Right cardiac atrium (tissue), 5 donors: ENCODE measurements at regions not wholly inside any gene's neighbourhood (a gene's known extent, or its start where the extent isn't known, plus 50 kb on each side); places are given as distances from the start of the nearest gene placed in this dataset.

Experiments used
- ATAC-seq, 2 donors: fragments of 200-7000 bp; cut with Tn5 transposase; one replicate each; pipeline versions ENCODE4 v1.8.0 to v1.9.1; 2020; ENCODE audit warnings: moderate library complexity in 2 of 2, mild to moderate bottlenecking in 1 of 2
- DNase-seq, 3 donors: peaks; one replicate each; pipeline ENCODE4 v3.0.0-alpha.2; 2020
- H3K27ac ChIP-seq: one replicate; pipeline ENCODE4 v1.5.1; 2013; ENCODE audit warnings: mild to moderate bottlenecking, low read length, control low read depth, moderate library complexity
- H3K27me3 ChIP-seq: one replicate; pipeline ENCODE4 v1.6.1; 2013; ENCODE audit not compliant: control insufficient read depth, insufficient read depth
- H3K4me1 ChIP-seq: one replicate; pipeline ENCODE4 v1.6.1; 2013; ENCODE audit warnings: low read length; ENCODE audit not compliant: control insufficient read depth, insufficient read depth
- H3K4me3 ChIP-seq: one replicate; pipeline ENCODE4 v1.5.1; 2013; ENCODE audit warnings: low read length, control low read depth
- H3K9me3 ChIP-seq: one replicate; pipeline ENCODE4 v1.6.1; 2013; ENCODE audit warnings: low read length; ENCODE audit not compliant: control insufficient read depth
- WGBS: extraction: QIAGEN DNeasy Blood & Tissue Kit; methylation state at CpG from one replicate; pipeline ENCODE4 v1.1.7; 2013; 5-methylcytosine and 5-hydroxymethylcytosine counted together
- intact Hi-C, 4 donors: fragments of 100-400 bp; cut with DNase I; formaldehyde crosslinking; loops; one replicate each; pipeline versions ENCODE4 v1.11.0 to v1.14.0; 2022 to 2023
- donor health status: healthy with polysubstance abuse.
- donor health status: DM: no; HTN: yes; CAD: no.
- donor health status: DM: no; HTN: no; CAD: no.
- donor health status: DM: no; HTN: yes; CAD: no; lungs with severe emphysema.
- donor health status: DM: yes; HTN: yes; CAD: no.

GRCh38 chr4:57605376-57605775 is 495.2 kb upstream of the IGFBP7 start:
- no peaks in the 10 kb centered on the region for H3K4me1 ChIP-seq

DNA sequence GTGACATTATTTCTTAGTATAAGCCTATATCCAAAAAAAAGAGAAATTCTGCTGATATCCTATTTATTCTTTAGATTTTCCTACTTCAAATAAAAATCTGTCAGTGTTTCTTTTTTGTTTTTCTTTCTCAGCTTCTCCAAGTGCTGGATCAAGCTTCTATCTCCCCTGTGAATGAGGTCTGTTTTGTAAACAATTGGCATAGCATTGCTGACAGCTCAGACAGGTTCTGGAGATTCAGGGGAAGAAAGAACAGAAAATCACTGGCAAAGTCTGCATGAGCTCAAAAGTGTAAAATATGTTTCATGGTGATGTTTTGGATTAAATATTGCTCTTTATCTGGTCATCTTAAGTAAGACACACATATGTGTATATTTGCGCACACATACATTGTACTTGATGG is 492.0 kb upstream of the IGFBP7 start:
- ATAC-seq (no peak), DNase-seq (no peak)
- Histone ChIP-seq H3K27me3 (no peaks in the 10 kb centered on the region), H3K27ac (no peak overlapping the region), H3K9me3 (no peaks in the 10 kb centered on the region), H3K4me1 (no peaks in the 10 kb centered on the region), H3K4me3 (no peak overlapping the region)
- intact Hi-C loops, result no loop called here
- 98% methylated on average over 1 of the region's 1 CpG for WGBS

More at GRCh38 chr4:57605376-57605775, 495.2 kb upstream of the IGFBP7 start:
- no peaks in the 10 kb centered on the region for H3K9me3 ChIP-seq
- DNase-seq (no peak), ATAC-seq (no peak)
- no peaks in the 10 kb centered on the region for H3K27me3 ChIP-seq
- intact Hi-C loops, result no loop called here
- no peak overlapping the region for H3K4me3 ChIP-seq
- 91% methylated on average over 3 of the region's 3 CpGs for WGBS
- no peak overlapping the region for H3K27ac ChIP-seq

- intact Hi-C loops, result no loop called here
- no peak for DNase-seq
- WGBS, result 70% methylated on average over 4 of the region's 4 CpGs
Observed at GRCh38 chr4:57591073-57591472, 480.9 kb upstream of the IGFBP7 start.

GRCh38 chr4:57588557-57588956 is 478.4 kb upstream of the IGFBP7 start:
- intact Hi-C loops, result no loop called here
- H3K4me1 ChIP-seq, result no peaks in the 10 kb centered on the region

More at GRCh38 chr4:57591073-57591472, 480.9 kb upstream of the IGFBP7 start:
- Histone ChIP-seq H3K27me3 (no peaks in the 10 kb centered on the region), H3K27ac (no peak overlapping the region), H3K9me3 (no peaks in the 10 kb centered on the region), H3K4me1 (no peaks in the 10 kb centered on the region), H3K4me3 (no peak overlapping the region)
- no peak for ATAC-seq

GRCh38 chr4:57580710-57581599 is 470.8 kb upstream of the IGFBP7 start:
- peaks cover 2% of the 10 kb centered on the region for H3K27me3 ChIP-seq
- ATAC-seq, result no peak
- DNase-seq, result no peak
- H3K4me1 ChIP-seq, result no peaks in the 10 kb centered on the region
- H3K27ac ChIP-seq, result no peak overlapping the region
- intact Hi-C loops, result no loop called here
- H3K4me3 ChIP-seq, result no peak overlapping the region
- H3K9me3 ChIP-seq, result no peaks in the 10 kb centered on the region

More at GRCh38 chr4:57588557-57588956, 478.4 kb upstream of the IGFBP7 start:
- Histone ChIP-seq H3K27ac (no peak overlapping the region), H3K9me3 (no peaks in the 10 kb centered on the region), H3K27me3 (no peaks in the 10 kb centered on the region), H3K4me3 (no peak overlapping the region)
- DNase-seq (no peak), ATAC-seq (no peak)

DNA sequence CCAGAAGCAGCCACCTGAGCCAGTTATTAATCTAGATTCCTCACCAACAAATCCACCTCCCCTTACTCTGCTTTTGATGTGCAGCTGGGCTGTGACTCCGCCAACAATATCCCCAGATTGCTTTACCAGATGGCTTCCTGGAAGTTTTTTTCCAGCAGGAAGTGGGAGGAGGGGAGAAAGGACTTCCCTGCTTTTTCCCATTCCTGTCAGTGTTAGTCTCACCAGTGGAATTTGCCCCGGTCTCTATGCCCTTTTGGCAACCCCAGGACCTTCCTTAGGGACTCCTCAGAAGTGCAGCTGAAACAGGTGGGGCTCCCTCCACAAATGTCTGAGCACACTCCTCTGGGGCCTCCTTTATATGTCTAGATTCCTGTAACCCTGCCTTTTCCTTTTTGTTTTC is 465.2 kb upstream of the IGFBP7 start:
- H3K27me3 ChIP-seq, result no peaks in the 10 kb centered on the region
- no peak for ATAC-seq
- intact Hi-C loops, result no loop called here
- no peak overlapping the region for H3K4me3 ChIP-seq
- DNase-seq, result no peak
- no peaks in the 10 kb centered on the region for H3K4me1 ChIP-seq
- H3K9me3 ChIP-seq, result no peaks in the 10 kb centered on the region
- H3K27ac ChIP-seq, result no peak overlapping the region
- WGBS, result 41% methylated on average over 2 of the region's 2 CpGs

GRCh38 chr4:57554556-57555092 is 444.4 kb upstream of the IGFBP7 start:
- ATAC-seq, result no peak
- H3K4me3 ChIP-seq, result no peak overlapping the region
- no peaks in the 10 kb centered on the region for H3K9me3 ChIP-seq
- no peak overlapping the region for H3K27ac ChIP-seq
- H3K27me3 ChIP-seq, result no peaks in the 10 kb centered on the region
- WGBS, result 63% methylated on average over 5 of the region's 5 CpGs
- no peaks in the 10 kb centered on the region for H3K4me1 ChIP-seq
- no peak for DNase-seq
- intact Hi-C loops, result no loop called here

GRCh38 chr4:57553728-57554127 is 443.5 kb upstream of the IGFBP7 start:
- WGBS, result 44% methylated on average over 3 of the region's 3 CpGs
- H3K27ac ChIP-seq, result no peak overlapping the region
- no peaks in the 10 kb centered on the region for H3K27me3 ChIP-seq
- H3K9me3 ChIP-seq, result no peaks in the 10 kb centered on the region
- intact Hi-C loops, result no loop called here
- DNase-seq, result no peak
- no peaks in the 10 kb centered on the region for H3K4me1 ChIP-seq
- ATAC-seq, result no peak
- no peak overlapping the region for H3K4me3 ChIP-seq

GRCh38 chr4:57550198-57550597 is 440.0 kb upstream of the IGFBP7 start:
- intact Hi-C loops, result no loop called here
- H3K9me3 ChIP-seq, result no peaks in the 10 kb centered on the region
- WGBS, result 32% methylated on average over 3 of the region's 3 CpGs
- no peaks in the 10 kb centered on the region for H3K4me1 ChIP-seq
- no peak overlapping the region for H3K4me3 ChIP-seq
- no peak for ATAC-seq
- no peak for DNase-seq
- no peak overlapping the region for H3K27ac ChIP-seq
- H3K27me3 ChIP-seq, result no peaks in the 10 kb centered on the region

- no peak overlapping the region for H3K27ac ChIP-seq
- ATAC-seq (no peak), DNase-seq (no peak)
- intact Hi-C loops, result no loop called here
- H3K4me3 ChIP-seq, result no peak overlapping the region
- no peaks in the 10 kb centered on the region for H3K4me1 ChIP-seq
- WGBS, result 94% methylated on average over 2 of the region's 2 CpGs
- H3K9me3 ChIP-seq, result no peaks in the 10 kb centered on the region
- no peaks in the 10 kb centered on the region for H3K27me3 ChIP-seq
Observed at GRCh38 chr4:57548856-57549255, 438.7 kb upstream of the IGFBP7 start.

DNA sequence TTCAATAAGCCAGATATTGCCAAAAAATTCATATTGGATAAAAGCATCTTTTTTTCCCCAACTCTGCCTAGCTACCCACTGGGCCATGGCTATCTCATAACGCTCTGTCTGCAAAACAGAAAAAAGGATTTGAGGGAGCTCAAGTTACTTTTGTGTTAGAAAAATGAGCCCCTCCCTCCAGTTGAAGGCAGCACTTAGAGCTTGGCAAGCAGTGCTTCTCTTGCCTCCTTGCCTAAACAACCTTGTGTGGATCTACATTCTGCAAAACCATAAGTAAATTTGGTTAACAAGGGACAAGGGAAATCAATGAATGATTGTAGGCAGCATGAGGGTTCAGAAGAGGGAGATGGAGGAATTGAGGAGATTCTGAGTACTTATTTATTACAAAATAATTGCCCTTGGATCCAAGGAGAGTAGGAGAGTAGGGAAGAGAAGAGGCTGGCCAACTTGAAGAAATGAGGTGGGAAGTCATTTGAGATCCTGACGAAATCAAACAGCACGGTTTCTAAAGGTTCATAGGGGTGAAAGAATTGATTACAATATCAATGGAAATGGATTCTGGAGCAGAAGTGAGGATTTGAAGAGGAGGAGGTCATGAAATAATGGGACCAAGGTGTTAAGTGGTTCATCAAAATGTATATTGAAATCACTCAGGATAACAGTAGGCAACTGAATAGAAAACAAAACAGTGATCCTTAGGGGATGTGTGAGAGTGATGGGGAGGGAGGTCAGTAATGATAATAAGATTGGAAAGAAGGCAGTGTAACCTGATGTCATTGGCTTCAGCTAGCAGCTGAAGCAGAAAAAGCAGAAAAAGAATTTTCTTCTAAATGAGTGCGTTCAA is 434.8 kb upstream of the IGFBP7 start:
- no peaks in the 10 kb centered on the region for H3K9me3 ChIP-seq
- 40% methylated on average over 4 of the region's 4 CpGs for WGBS

More for the DNA sequence above, 434.8 kb upstream of the IGFBP7 start:
- Histone ChIP-seq H3K27me3 (no peaks in the 10 kb centered on the region), H3K27ac (no peak overlapping the region), H3K4me3 (no peak overlapping the region), H3K4me1 (no peaks in the 10 kb centered on the region)
- DNase-seq, result no peak
- no peak for ATAC-seq
- intact Hi-C loops, result no loop called here
